Ureter (tissue), 1 donor: ENCODE measurements at regions not wholly inside any gene's neighbourhood (a gene's known extent, or its start where the extent isn't known, plus 50 kb on each side); places are given as distances from the start of the nearest gene placed in this dataset.
"Not testable (repeated sequence)": the region's sequence is repeated elsewhere in the genome, so short reads cannot be mapped to it uniquely, and the experiment has no call there.

Experiments used
- DNase-seq: peaks from one replicate; pipeline ENCODE4 v3.0.0-alpha.2; 2020; ENCODE audit warnings: low spot score
- donor health status: DM: yes; HTN: yes; CAD: no.

DNA sequence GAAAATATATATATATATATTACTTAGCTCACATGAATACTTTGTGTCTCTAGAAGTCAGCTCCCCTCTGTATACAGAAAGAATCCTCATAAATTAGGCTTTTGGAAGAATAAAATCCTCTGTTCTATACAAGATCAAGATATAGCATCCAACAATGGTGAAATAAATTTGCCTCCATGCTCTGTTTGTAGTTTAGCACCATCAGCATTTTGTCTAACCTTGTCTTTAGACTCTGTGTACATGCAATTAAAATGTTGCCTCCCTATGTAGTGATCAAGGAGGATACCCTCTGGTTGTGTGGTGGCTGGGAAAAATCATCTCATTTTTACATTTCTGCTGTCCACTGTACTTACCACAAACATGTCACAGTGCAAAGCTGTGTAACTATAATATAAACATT is 189.7 kb downstream of the C7orf25 start:
- no peak for DNase-seq

DNA sequence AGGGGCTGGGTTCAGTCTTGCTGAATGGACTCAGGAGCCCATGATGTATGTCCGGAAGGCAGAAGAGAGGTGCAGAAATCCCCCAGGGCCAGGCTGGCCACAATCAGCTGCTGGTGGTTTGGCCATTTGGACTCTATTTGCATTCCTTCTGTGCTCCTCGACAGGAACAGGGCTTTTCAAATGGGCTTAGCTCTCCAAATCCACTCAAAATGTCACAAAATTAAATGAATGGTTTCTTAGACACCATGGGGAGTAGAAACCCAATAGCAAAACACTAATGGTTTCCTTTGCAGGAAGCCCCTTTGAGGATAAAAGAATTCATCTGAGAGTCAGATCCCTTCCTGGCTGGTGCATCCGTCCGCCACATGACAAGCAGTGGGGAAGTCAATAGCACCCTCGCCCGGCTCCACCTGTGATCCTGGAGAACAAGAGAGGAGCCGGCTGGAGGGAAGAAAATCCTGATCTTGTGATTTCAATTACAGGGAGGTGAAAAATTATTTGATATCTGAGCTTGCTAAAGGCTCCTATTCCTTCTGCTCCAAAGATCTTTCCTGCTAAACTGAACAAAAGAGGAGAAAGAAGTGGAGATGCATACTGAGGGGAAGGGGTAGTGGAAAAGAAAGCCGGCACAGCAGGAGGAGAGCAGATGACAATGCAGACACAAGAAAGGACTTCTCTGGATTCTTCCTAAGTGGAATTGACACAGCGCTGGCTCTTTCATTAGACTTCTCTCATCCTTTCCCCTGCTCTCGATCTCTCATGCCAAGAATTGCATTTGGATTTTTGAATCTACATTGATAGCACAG is 190.7 kb downstream of the C7orf25 start:
- DNase-seq: no peak

DNA sequence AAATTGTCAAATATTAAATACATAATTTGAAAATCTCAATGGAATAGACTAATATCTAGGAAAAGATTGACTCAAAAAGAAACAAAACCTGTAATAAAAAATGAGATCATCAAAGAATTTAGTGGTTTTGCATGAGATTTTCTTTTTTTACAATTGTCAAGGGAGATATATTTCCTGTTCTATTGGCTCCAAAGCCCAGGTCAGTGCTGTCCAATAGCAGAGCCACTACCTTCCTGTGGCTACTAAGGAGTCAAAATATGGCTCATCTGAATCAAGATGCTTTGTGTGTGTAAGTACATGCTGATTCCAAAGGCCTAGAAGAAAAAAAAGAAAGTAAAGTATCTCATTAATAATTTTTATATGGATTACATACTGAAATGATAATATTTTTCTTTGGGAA is 191.9 kb downstream of the C7orf25 start:
- DNase-seq: no peak

DNA sequence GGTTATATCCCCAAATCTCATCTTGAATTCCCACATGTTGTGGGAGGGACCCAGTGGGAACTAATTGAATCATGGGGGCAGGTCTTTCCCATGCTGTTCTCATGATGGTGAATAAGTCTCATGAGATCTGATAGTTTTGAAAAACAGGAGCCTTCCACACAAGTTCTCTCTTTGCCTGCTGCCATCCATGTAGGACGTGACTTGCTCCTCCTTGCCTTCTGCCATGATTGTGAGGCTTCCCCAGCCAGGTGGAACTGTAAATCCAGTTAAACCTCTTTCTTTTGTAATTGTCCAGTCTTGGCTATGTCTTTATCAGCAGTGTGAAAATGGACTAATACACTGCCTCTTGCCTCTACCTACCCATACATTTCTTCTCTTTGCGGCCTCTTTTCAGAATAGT is 193.4 kb downstream of the C7orf25 start:
- not testable (repeated sequence) for DNase-seq

DNA sequence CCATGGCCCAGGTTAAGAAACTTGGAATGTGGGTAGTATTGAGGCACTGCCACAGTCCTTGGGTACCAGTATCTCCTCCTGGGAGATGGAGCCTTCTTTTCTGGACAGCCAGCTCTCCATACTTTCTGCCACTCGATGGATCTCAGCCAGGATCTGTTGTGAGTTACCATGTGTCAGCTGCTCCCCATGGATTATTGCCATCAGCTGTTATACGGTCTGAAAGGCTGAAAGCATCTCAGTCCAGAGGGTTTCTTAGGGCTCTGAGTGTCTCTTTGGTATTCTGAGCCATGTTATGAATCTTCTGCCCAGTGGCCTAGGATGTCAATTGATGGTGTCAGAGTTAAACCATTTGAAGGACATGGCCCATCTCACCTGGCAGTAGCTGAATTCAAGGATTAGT is 197.5 kb downstream of the C7orf25 start:
- no peak for DNase-seq

DNA sequence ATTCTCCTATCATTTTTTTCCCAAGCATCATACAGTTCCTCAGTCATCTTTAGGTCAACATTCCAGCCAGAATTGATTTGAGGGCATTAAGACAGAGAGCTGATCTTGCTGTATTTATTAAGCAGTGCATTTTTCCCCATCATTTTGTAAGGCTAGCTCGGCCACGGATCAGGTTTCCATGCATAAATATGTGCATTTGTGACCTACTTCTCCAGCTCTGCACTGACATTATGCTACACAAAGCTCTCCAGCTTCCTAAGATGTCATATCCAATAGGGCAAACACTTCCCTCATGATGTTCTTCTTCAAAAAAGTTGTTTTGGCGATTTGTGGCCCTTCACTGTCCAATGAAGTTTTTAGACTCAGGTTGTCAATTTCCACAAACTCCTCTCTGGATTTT is 202.6 kb downstream of the C7orf25 start:
- DNase-seq: no peak

DNA sequence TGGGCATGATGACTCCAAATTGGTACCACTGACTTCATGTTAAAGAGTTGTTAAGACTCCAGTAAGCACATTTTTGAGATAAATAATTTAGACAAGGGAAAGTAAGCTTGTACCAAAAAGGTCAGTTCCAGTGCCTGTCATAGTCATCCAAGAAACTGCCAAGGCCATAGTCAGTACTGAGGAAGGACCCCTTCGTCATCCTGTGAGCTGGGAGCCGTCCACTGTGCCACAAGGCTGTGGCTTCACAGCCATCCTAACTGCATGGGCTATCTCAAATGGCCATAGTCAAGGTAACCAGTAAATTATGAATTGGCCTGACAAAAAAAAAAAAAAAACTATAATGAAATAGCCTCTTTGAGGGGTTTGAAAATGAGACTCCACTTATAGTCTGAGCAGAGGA is 207.2 kb downstream of the C7orf25 start:
- DNase-seq: no peak

DNA sequence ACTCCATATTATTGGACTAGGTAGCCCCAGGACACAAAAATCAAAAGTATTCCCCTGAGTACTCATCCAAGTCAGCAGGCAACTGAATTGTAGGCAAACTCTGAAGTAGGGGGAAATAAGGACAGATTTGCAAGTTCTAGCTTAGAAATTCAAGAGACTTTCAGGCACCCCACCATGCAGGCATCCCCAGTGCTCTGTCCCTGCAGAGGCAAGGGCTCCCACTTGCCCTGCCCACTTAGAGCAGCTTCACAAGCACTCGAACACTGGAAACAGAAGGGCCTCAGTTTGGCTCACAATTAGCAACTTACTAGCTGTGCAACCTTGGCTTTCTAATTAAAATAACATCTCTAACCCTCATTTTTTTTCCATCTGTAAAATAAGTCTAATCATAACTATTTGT is 209.2 kb downstream of the C7orf25 start:
- no peak for DNase-seq

DNA sequence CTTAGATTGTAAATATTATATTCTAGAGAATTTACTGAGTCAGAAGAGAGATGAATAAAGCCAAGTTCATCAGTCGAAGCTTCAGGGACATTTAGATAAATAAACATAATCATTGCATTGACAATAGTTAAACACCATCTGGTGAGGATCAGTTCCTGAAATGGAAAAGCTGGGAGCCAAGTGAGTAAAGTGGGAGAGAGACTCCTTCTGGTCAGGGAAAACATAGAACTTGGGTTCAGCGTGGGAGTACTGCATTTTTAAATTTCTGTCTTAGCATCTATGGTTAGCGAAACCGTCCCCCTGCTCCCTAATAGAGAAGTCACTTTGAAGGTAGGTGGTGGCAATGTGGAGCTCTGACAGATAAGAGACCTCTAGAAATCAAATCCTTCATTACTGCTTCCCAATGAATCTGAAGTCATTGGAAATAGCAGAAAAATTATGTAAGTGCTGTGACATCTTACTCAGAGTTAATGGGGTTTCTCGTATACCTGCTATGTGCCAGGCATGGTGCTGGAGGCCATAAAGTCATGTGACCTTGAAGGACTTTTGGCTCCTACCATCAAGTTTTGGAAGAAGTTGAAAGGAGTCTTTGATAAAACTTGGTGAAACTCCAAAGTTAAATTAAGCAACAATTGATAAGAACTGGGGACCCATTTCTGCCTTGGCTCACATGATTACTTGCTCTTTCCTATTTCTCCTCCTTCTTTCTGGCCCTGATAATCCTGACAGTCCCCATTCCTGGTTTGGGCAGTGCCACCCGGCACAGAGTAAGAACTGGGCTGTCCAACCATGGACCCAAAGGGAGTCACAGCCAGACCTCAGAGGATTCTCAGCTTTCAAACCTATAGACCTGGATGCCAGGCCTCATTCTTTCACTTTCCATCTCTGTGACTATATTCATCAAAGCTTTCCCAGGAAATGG is 211.2 kb downstream of the C7orf25 start:
- no peak for DNase-seq

DNA sequence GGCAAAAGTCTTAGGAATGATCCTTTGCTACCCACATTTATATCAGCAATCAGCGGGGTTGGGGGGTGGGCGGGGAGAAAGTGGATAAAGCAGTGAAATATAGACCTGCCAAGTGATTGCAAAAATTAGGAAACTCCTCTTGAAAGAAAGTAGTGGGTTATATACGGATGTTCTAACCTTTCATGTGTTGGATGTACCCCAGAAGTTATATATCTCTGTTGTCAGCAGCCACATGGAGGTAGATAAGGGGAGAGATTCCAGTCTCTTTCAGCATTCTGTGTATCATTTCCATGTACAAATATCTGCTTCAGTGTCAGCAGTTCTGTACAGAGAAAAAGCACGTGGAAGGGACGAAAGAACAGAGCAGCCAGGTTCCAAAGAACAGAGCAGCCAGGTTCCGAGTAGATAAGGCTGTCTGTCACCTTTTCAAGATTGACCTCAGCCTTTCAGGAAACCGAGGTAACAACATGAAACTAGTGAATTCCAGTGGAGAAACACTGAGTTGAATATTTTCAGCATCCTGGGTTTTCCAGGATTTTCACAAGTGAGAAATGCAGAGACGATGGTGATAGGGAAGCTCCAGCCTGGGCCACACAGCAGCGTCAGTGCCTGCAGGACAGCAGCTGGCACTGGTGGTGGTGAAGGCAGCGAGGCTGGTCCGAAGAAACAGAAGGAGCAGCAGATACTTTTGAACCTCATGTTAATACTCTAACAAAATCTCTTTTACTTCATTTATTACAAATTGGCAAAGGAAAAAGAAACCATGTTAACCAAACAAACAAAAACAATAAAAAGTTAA is 212.3 kb downstream of the C7orf25 start:
- no peak for DNase-seq

DNA sequence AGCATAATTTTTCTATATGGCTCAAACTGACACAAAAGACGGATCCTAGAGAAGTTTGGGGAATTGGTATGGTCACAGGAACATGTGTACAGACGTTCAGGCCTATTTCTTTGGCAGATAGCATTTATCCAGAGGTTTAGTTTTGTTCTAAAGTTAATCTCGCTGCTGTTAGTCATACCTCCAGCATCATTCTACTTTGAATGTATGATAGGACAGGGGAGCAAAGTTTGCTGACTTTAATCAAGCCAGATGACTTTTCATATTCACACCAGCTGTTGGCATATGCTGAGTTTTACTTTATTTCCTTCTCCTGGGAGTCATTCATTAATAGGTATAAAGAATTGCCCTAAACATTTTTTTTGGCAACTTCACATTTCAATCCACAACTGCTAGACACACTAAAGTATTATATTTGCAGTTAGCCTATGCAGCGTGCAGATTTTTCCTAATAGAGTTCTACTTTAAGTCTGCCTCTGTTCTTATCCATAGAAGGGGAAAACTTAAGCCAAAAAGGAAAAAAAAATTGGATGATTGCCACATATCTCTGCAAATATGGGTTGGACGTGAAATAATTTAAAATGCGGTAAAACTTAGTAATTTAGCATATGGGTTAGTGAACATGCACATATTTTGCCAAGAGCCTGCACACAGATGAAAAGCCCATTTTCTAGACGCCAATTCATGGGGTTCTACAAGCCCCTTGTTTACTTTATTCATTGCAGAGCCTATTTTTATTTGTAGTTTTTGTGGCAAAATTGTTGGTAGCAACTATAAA is 213.1 kb downstream of the C7orf25 start:
- no peak for DNase-seq

DNA sequence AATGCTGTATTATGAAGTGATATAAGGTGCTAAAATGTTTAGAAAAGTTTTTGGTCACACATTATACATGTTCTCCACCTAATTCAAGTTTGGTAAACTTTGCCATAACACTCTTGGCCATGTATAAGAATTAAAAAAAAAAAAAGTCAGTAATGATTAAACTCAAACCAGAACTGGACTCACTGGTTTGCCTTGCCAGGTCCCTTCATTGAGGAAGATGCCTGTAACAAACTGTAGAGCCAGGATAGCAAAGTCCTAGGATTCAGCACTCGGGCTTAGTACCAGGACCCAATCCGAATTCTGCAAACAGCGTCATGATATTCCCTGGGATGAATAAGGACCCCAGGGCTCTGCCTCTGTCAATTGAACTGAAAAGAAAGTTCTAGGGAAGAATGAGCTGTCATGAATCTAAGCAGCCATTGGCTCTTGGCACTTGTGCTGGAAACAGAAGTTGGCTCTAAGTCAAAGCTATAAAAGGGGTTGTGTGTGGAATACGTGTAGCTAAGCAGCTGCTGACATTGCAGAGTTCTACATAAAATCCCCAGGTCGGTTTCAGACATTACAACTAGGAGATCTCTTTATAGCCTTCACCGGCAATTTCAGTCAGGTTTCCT is 216.9 kb downstream of the C7orf25 start:
- no peak for DNase-seq

DNA sequence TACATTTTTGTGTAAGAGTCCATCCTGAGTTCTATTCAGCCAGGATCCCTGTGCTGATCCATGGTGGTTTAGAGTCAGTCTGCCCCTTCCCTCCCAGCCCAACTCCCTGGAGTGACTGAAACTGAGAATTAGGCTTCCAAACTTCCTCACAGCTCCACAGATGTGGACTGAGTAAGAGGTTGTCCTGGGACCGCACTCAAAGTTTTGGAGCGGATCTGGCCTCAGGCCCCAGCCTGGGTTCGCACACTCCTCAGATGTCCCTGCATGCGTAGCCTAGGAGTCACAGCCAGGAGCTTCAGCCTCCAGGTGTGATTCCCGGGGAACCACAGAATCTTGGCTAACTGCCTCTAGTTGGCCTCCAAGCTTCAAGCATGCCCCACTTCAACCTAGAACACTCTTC is 218.1 kb downstream of the C7orf25 start:
- no peak for DNase-seq

DNA sequence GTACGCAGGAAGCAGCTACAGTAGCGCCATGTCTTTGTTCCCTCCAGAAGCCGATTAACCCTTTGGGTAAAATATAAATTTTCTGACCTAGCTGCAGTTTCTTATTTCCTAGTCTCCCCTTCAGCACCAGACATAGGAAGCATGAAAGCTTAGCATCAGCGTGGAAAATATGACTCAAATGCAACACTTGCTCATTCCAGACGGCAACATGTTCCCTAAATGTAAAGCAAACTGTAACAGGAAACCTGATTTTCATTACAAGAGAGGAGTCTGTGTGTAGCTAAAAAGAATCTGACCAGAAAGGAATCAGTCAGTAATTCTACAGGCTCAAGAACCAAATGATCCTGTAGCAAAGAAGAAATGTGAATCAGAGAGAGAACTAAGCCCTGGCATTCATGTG is 219.2 kb downstream of the C7orf25 start:
- DNase-seq: no peak

DNA sequence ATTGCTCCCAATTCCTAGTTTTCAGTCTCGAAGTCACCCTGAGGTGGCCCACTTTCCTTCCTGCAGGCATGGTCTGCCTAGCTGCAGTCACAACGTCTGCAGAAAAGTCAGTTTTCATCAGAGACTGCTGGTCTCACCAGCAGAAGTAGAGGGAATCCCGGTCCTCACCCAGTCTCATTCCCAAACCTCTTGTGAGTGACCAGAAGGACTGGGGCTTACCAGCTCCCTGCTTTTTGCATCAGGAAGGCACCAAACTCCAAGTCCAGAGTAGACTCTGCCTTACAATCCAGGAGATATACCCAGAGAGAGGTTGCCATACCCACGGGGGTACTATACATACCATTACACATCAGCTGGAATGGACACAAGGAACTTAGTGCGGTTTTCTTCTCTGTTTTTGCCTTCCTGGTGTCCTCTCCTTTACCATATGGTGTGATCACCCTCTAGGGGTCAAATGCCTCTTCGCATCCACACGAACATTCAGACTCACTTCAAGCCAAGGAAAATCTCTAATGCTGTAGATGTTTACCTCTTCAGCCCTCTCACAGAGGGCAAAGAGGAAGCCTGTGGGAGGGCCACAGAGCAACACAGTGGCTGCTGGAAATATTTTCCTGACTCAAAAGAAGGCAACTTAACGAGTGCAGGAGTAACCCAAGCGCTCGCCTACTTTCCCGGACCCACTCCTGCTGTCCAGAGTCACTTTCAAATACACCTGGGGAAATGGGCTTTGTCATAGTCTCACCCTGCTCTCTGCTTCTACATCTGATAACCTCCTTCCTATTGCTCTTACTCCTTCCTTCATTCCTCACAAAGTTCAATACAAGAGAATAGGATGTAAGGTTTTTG is 220.9 kb downstream of the C7orf25 start:
- DNase-seq: no peak

DNA sequence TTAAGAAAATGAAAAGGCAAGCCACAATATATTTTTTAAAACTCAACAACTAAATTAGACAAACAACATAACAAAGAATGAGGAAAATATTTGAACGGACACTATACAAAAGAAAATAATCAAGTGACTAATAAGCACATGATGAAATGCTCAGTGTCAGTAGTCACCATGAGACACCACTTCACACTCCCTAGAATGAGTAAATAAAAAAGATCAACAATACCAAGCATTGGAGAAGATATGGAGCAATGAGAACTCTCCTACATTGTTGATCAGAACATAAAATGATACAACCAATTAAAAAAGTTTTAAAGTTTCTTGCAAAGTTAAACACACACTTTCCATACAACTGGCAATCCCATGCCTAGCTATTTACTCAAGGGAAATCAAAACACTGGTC is 222.2 kb downstream of the C7orf25 start:
- DNase-seq: no peak

DNA sequence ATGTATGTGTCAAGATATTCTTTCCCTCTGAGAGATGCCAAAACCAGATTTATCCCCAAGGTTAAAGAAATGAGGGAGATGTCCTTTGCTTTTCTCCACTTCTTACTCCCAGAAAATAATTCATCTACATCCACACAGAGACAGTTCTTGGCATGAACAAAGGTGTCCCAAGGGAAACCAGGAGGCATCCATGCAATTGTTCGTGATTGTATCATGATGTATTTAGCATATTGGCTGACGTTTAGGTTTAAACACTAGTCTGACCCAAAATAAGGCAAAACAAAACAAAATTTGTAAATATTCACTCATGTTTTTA is 223.9 kb downstream of the C7orf25 start:
- DNase-seq: no peak

DNA sequence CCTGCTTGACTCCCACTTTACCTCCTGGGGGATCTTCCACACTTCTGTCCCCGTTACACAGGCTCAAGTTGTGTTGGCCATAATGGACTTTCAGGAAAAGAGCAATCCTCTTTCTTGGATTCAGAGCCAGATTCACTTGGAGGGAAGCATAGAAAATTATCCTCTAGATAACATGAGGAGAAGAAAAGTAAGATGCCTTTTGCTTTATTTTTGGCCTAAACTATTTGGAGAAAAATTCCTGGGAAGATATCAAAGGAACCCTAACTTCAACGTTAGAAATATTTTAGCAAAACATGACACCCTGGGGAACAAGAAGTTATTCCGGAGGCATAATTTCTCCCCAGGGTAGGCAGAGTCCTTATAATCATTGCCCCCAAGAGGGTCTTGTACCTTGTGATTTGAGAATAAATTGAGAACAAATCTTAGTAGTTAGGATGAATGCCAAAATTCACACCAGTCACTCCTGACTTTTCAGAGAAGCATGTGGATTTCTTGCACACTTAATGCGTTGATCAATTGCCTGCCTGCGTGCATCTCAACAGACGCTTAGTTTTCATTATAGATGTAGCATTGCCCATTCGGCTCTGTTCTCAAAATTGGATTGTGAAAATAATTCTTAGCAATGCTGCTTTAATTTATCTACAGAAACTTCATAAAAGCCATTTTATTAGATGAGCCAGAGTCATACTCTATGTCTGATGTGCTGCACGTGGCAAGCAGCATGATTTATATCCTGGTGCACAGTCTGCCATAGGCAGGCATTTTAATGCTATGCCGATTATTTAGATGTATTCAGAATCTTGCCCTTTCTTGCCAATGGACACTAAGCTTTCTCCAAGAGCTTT is 224.4 kb downstream of the C7orf25 start:
- DNase-seq: no peak

DNA sequence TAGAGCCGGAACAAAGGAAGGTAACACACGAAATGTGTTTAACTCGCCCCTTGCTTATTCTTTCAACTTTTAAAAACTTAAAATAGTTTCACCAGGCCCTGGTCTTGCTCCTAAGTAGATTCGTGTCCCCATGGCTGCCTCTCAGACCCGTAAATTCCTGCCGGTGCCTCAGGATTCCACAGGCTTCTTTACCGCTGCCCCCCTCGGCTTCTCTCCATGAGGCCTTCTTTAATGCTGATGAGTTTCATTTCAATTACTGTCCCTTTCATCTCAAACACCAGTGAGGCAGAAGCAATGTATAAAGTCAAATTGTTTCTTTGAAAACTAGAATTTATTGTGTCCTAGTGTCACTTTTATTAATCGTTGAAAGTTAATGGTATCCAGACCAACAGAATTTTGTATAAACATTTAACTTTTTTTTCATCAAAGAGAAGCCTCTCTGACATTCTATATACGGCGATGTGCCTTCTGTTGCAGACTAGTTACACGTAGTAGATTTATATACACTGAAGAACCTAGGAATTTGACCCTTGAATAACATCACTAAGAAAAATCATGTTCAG is 225.2 kb downstream of the C7orf25 start:
- DNase-seq: no peak
